Hepatocyte (in vitro differentiated cells): ENCODE measurements at regions not wholly inside any gene's neighbourhood (a gene's known extent, or its start where the extent isn't known, plus 50 kb on each side); places are given as distances from the start of the nearest gene placed in this dataset.

Source experiments
- DNase-seq: peaks from one replicate; pipeline ENCODE4 v3.0.0-alpha.2; 2016; ENCODE audit warnings: low spot score
- H2AFZ ChIP-seq: fragments of 200-600 bp; sonication (generic); 2 replicates; pipeline ENCODE4 v1.6.0; 2016; ENCODE audit warnings: antibody characterized with exemption, mild to moderate bottlenecking
- H3K27ac ChIP-seq: fragments of 200-600 bp; sonication (generic); 2 replicates; pipeline ENCODE4 v1.5.1; 2016; ENCODE audit warnings: mild to moderate bottlenecking
- H3K27me3 ChIP-seq: fragments of 200-600 bp; sonication (generic); 2 replicates; pipeline ENCODE4 v1.6.1; 2016
- H3K36me3 ChIP-seq: fragments of 200-600 bp; sonication (generic); replicated peaks from 2 replicates; pipeline ENCODE4 v1.5.1; 2016; ENCODE audit warnings: low read depth; ENCODE audit not compliant: insufficient read depth
- H3K4me1 ChIP-seq: fragments of 200-600 bp; sonication (generic); 2 replicates; pipeline ENCODE4 v1.5.1; 2016; ENCODE audit warnings: mild to moderate bottlenecking, moderate library complexity; ENCODE audit not compliant: insufficient read depth
- H3K4me2 ChIP-seq: fragments of 200-600 bp; sonication (generic); 2 replicates; pipeline ENCODE4 v1.6.0; 2016
- H3K4me3 ChIP-seq: fragments of 200-600 bp; sonication (generic); 2 replicates; pipeline ENCODE4 v1.5.1; 2016; ENCODE audit warnings: mild to moderate bottlenecking
- H3K79me2 ChIP-seq: fragments of 200-600 bp; sonication (generic); 2 replicates; pipeline ENCODE4 v1.6.0; 2017; ENCODE audit warnings: mild to moderate bottlenecking
- H3K9me2 ChIP-seq: fragments of 200-600 bp; sonication (generic); replicated peaks from 2 replicates; pipeline ENCODE4 v1.6.0; 2017; ENCODE audit warnings: mild to moderate bottlenecking; ENCODE audit not compliant: insufficient read depth
- H3K9me3 ChIP-seq: fragments of 200-600 bp; sonication (generic); 2 replicates; pipeline ENCODE4 v1.5.1; 2016; ENCODE audit warnings: low read depth, mild to moderate bottlenecking
- H4K20me1 ChIP-seq: fragments of 200-600 bp; sonication (generic); 2 replicates; pipeline ENCODE4 v1.6.0; 2016; ENCODE audit warnings: mild to moderate bottlenecking; ENCODE audit not compliant: insufficient read depth, poor library complexity, severe bottlenecking
- EZH2 ChIP-seq: fragments of 200-600 bp; sonication (generic); IDR thresholded peaks from 2 replicates; pipeline ENCODE4 v1.6.1; 2016; ENCODE audit warnings: antibody characterized with exemption, mild to moderate bottlenecking, borderline replicate concordance
- EZH2phosphoT487 ChIP-seq: fragments of 200-600 bp; sonication (generic); IDR thresholded peaks from one replicate; pipeline ENCODE4 v1.6.1; 2018; ENCODE audit warnings: antibody characterized with exemption, mild to moderate bottlenecking, low read depth, moderate library complexity; ENCODE audit not compliant: unreplicated experiment, severe bottlenecking
- WGBS: methylation state at CpG from one replicate; pipeline ENCODE4 v1.1.6; 2016; ENCODE audit warnings: low lambda C conversion rate; ENCODE audit errors: missing lambda C conversion rate; 5-methylcytosine and 5-hydroxymethylcytosine counted together
- TF ChIP-seq, protein P1 (sequence below): fragments of 200-600 bp; sonication (generic); IDR thresholded peaks from 2 replicates; pipeline ENCODE4 v1.5.1; 2016; ENCODE audit warnings: antibody characterized with exemption, mild to moderate bottlenecking; ENCODE audit not compliant: poor library complexity

DNA sequence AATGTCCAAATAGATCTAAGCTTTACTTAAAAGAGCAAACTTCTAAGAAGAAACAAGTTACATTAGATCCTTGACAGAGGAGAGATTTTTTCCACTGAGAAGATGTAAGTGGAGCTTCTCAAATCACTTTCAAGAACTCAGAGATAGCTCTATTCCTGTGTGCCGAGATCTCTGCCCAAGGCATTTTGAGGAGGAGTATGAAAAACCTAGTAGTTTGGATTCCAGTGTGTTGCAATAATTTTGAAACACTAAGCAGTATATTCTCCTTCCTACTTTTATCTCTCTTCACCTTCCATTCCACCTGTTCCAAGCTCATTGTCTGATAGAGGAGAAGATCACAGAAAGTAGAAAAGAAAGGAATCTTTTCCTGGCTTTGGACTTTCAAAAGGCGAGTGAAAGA, 192.0 kb upstream of the TANK start:
- H3K27ac ChIP-seq = no peak overlapping the region

DNA sequence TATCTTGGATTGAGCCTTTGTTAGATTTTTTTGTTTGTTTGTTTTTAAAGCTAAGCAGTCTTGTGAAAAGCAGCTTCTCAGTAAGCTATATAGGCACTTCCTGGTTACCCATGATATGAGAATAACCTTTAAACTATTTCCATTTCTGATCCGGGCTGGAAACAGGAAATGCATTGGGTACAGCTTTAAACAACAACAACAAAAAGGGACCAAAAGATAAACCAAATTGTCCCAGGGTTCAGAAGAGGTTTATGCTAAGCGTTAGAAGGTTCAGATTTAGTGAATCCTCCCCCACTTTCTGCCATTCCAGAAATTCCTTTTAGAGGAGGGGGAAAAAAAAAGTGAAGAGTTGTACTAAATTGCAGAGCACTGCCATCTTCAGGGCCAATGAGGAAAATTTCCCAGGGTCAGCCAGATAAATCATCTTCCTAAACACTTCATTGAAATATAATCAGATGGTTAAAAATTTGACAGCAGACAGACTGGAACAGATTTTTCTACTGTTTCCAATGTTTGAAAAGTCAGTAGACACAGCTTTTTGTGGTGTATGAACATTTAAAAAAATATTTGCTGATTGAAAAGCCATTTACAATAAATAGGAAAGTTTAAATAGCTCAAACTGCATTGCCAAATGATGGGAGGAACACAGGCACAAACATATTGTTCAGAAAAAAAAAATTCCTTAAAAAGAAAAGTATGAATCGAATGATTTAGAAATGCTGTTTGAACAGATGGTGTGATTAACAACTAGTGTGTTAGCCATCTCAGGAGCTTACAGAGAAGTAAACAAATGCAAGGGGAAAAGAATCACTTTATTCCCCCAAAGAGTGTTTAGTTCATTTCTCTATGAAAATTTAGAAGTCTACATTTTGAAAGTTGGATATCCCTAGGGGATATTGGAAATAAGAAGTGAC, 189.9 kb upstream of the TANK start:
- peak; percentile 82 for DNase-seq
- no peak overlapping the region for H3K4me3 ChIP-seq
- H3K4me1 ChIP-seq = no peaks in the 10 kb centered on the region
- no peaks in the 10 kb centered on the region for H3K27me3 ChIP-seq
- no peaks in the 10 kb centered on the region for H3K36me3 ChIP-seq
- H3K9me3 ChIP-seq = no peaks in the 10 kb centered on the region
- H4K20me1 ChIP-seq = no peaks in the 10 kb centered on the region
- no peaks in the 10 kb centered on the region for H3K9me2 ChIP-seq
- TF ChIP-seq, protein P1, sequence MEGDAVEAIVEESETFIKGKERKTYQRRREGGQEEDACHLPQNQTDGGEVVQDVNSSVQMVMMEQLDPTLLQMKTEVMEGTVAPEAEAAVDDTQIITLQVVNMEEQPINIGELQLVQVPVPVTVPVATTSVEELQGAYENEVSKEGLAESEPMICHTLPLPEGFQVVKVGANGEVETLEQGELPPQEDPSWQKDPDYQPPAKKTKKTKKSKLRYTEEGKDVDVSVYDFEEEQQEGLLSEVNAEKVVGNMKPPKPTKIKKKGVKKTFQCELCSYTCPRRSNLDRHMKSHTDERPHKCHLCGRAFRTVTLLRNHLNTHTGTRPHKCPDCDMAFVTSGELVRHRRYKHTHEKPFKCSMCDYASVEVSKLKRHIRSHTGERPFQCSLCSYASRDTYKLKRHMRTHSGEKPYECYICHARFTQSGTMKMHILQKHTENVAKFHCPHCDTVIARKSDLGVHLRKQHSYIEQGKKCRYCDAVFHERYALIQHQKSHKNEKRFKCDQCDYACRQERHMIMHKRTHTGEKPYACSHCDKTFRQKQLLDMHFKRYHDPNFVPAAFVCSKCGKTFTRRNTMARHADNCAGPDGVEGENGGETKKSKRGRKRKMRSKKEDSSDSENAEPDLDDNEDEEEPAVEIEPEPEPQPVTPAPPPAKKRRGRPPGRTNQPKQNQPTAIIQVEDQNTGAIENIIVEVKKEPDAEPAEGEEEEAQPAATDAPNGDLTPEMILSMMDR = peak; percentile 83
- TF ChIP-seq EZH2phosphoT487 (no peak), EZH2 (no peak)
- H3K79me2 ChIP-seq = no peaks in the 10 kb centered on the region
- H3K4me2 ChIP-seq = peak overlapping the region; percentile 55
- WGBS = 2% methylated on average over 3 of the region's 3 CpGs
- H2AFZ ChIP-seq = peak overlapping the region; percentile 12
- peak overlapping the region; percentile 74 for H3K27ac ChIP-seq

More for the DNA sequence above, 192.0 kb upstream of the TANK start:
- Histone ChIP-seq H3K27me3 (no peaks in the 10 kb centered on the region), H3K9me2 (no peaks in the 10 kb centered on the region), H3K4me2 (no peak overlapping the region), H3K4me1 (no peaks in the 10 kb centered on the region), H2AFZ (peak overlapping the region; percentile 6), H3K36me3 (no peaks in the 10 kb centered on the region), H3K79me2 (no peaks in the 10 kb centered on the region), H4K20me1 (no peaks in the 10 kb centered on the region), H3K9me3 (no peaks in the 10 kb centered on the region), H3K4me3 (no peak overlapping the region)
- 71% methylated on average over 2 of the region's 2 CpGs for WGBS
- TF ChIP-seq EZH2phosphoT487 (no peak), EZH2 (no peak)
- TF ChIP-seq, protein P1 = no peak
- no peak for DNase-seq

DNA sequence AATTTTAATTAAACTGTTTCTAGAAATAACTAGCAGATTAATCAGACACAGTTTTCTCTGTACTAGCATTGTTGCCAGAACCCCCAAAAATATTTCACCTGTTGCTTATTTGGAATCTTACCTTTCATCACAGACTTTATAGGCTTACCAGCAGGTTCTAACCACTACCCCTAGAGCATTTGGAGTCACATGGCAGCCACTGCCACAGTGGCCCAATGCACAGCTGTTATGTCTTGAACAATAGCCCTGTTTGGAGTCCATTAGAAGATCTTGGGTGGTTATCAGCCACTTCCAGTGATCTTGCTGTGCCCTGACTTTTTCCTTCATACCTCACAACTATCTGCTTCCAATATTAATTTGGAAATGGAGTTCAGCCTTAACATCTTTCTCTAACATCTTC, 186.2 kb upstream of the TANK start:
- Histone ChIP-seq H4K20me1 (no peaks in the 10 kb centered on the region), H3K4me2 (no peak overlapping the region), H3K9me2 (no peaks in the 10 kb centered on the region), H3K9me3 (no peaks in the 10 kb centered on the region), H2AFZ (no peak overlapping the region), H3K27ac (no peak overlapping the region), H3K27me3 (no peaks in the 10 kb centered on the region), H3K36me3 (no peaks in the 10 kb centered on the region), H3K4me3 (no peak overlapping the region), H3K79me2 (no peaks in the 10 kb centered on the region), H3K4me1 (no peaks in the 10 kb centered on the region)
- no peak for TF ChIP-seq EZH2phosphoT487
- TF ChIP-seq, protein P1 = no peak
- no peak for TF ChIP-seq EZH2
- DNase-seq = no peak
